ENCODE measurements at regions not wholly inside any gene's neighbourhood (a gene's known extent, or its start where the extent isn't known, plus 50 kb on each side); places are given as distances from the start of the nearest gene placed in this dataset.

DNA sequence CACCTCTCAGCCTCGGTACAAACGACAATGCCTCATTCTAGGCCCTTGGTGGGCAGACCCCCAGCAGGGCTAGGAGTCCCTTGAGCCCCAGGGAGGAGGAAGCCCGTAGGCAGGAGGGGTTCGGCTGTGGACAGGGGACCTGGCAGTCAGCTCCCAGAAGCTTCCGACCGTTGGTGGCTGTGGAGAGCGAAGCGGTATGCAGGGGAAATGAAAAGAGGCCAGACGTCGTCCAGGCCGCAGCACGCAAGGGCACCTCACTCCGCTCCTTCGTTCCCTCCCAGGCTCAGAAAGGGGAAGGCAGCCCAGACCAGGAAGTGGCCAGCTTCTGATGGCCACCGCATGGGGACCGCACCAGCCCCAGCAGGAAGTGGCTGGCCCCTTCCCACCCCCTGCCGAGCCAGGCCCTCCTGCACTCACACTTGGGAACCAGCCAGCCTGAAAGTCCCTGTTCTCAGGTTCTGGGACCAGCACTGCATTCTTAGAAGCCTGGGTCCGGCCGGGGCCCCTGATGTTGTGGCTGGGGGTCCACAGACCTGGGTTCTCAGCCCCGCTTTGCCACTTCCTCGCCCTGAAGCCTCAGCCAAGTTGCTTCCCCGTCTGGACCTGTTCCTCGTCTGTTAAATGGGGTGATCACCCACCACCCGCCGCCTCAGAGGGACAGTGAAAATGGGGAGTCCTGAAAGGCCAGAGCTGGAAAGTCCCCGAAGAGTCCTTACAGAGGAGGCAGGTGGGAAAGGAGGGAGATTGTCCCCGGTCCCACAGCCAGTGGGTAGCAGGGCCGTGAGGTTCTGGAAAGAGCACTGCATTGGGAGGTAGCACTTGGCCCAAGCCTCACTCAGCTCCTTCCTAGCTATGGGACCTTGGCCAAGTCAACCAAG is 104.0 kb upstream of the RUNX3 start:
- TF ChIP-seq POLR2A (IDR thresholded peaks at IDR 0.05): no peak
- TF ChIP-seq, protein P1, sequence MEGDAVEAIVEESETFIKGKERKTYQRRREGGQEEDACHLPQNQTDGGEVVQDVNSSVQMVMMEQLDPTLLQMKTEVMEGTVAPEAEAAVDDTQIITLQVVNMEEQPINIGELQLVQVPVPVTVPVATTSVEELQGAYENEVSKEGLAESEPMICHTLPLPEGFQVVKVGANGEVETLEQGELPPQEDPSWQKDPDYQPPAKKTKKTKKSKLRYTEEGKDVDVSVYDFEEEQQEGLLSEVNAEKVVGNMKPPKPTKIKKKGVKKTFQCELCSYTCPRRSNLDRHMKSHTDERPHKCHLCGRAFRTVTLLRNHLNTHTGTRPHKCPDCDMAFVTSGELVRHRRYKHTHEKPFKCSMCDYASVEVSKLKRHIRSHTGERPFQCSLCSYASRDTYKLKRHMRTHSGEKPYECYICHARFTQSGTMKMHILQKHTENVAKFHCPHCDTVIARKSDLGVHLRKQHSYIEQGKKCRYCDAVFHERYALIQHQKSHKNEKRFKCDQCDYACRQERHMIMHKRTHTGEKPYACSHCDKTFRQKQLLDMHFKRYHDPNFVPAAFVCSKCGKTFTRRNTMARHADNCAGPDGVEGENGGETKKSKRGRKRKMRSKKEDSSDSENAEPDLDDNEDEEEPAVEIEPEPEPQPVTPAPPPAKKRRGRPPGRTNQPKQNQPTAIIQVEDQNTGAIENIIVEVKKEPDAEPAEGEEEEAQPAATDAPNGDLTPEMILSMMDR (IDR thresholded peaks at IDR 0.05): no peak

Measured in thyroid gland (tissue), 4 donors.